Osteocyte (in vitro differentiated cells): ENCODE measurements at regions not wholly inside any gene's neighbourhood (a gene's known extent, or its start where the extent isn't known, plus 50 kb on each side); places are given as distances from the start of the nearest gene placed in this dataset.
A peak's percentile ranks its signal among the peaks of the same experiment; 100 is the strongest.

ENCODE experiments used
- DNase-seq: peaks from one replicate; pipeline ENCODE4 v3.0.0; 2021; ENCODE audit warnings: mixed read lengths; ENCODE audit not compliant: unreplicated experiment; ENCODE audit errors: extremely low spot score
- H3K27ac Mint-ChIP-seq: one replicate; pipeline ENCODE4 v1.8.0; 2021; ENCODE audit warnings: mild to moderate bottlenecking, mixed read lengths; ENCODE audit not compliant: unreplicated experiment
- H3K27me3 Mint-ChIP-seq: one replicate; pipeline ENCODE4 v1.8.0; 2021; ENCODE audit warnings: mixed read lengths; ENCODE audit not compliant: unreplicated experiment
- H3K36me3 Mint-ChIP-seq: one replicate; pipeline ENCODE4 v1.8.0; 2021; ENCODE audit warnings: mixed read lengths; ENCODE audit not compliant: unreplicated experiment
- H3K4me1 Mint-ChIP-seq: one replicate; pipeline ENCODE4 v1.8.0; 2021; ENCODE audit warnings: mixed read lengths; ENCODE audit not compliant: unreplicated experiment
- H3K4me3 Mint-ChIP-seq: one replicate; pipeline ENCODE4 v1.8.0; 2021; ENCODE audit warnings: mild to moderate bottlenecking, moderate library complexity, mixed read lengths; ENCODE audit not compliant: unreplicated experiment
- H3K9me3 Mint-ChIP-seq: one replicate; pipeline ENCODE4 v1.8.0; 2021; ENCODE audit warnings: mixed read lengths; ENCODE audit not compliant: unreplicated experiment
- TF ChIP-seq, protein P1 (sequence below): fragments of 200-600 bp; sonication (generic); IDR thresholded peaks from 2 replicates; pipeline ENCODE4 v1.5.0; 2021; ENCODE audit warnings: antibody characterized with exemption, mild to moderate bottlenecking, moderate library complexity

DNA sequence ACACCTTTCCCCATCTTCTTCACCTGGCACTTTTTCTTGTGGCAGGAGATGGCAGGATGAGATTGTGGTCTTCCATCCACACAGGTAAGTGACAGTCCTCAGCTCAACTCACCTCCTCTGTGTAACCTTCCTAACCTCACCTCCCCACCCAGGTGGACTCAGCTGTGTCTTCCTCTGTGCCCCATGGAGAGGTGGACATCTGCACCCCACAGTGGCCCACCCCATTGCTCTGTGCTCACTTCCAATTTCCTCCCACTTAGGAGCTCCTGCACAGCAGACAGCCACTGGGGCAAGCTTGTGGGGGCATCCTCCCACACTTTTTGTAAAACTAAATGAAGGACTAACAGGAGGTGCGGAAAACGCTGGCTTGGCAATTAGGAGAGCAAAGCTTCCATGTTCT lies 61.6 kb downstream of the MSX1 start:
- peak; percentile 80 for DNase-seq
- H3K4me3 Mint-ChIP-seq, result no peak overlapping the region
- TF ChIP-seq, protein P1, sequence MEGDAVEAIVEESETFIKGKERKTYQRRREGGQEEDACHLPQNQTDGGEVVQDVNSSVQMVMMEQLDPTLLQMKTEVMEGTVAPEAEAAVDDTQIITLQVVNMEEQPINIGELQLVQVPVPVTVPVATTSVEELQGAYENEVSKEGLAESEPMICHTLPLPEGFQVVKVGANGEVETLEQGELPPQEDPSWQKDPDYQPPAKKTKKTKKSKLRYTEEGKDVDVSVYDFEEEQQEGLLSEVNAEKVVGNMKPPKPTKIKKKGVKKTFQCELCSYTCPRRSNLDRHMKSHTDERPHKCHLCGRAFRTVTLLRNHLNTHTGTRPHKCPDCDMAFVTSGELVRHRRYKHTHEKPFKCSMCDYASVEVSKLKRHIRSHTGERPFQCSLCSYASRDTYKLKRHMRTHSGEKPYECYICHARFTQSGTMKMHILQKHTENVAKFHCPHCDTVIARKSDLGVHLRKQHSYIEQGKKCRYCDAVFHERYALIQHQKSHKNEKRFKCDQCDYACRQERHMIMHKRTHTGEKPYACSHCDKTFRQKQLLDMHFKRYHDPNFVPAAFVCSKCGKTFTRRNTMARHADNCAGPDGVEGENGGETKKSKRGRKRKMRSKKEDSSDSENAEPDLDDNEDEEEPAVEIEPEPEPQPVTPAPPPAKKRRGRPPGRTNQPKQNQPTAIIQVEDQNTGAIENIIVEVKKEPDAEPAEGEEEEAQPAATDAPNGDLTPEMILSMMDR, result no peak
- H3K27me3 Mint-ChIP-seq, result peaks cover 47% of the 10 kb centered on the region
- H3K9me3 Mint-ChIP-seq, result no peaks in the 10 kb centered on the region
- no peaks in the 10 kb centered on the region for H3K36me3 Mint-ChIP-seq
- no peak overlapping the region for H3K27ac Mint-ChIP-seq
- no peaks in the 10 kb centered on the region for H3K4me1 Mint-ChIP-seq

DNA sequence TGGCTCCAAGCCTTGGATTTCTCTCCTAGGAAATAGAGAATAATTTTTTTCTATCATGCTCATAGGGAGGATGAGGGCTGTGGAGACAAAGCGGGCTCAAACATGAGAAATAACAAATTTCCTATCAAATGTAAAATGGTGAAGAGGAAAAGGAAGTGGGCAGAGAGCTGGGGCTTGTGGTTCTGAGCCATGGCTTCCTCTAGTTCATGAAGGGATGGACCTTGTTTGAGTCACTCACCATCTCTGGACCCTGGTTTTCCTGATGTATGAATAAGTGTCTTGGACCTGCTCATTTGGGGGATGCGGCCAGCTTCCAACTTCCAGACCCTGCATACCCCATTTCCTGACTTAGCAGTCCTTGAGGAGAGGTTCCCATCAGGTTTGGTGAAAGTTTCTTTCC lies 63.0 kb downstream of the MSX1 start:
- Mint-ChIP-seq H3K4me1 (no peaks in the 10 kb centered on the region), H3K27me3 (peaks cover 56% of the 10 kb centered on the region), H3K9me3 (no peaks in the 10 kb centered on the region), H3K36me3 (no peaks in the 10 kb centered on the region), H3K4me3 (no peak overlapping the region), H3K27ac (no peak overlapping the region)
- TF ChIP-seq, protein P1, result no peak
- no peak for DNase-seq

DNA sequence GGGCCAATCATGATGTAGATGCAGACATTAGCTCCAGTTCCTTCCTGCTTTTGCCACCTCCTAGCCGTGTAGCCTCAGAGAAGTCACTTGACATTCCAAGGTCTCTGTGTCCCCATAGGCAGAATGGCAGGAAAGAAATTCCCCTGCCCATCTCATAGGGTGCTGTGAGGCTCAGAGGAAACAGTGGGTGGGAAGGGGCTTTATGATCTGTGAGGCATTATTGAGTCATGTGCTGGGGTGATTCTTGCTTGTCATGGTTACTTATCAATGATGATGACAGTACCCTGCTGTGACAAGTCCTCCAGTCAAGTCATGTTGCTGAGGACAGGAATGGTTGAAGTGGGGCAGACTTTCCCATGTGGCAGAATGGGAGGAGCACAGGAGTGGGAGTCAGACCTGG lies 63.7 kb downstream of the MSX1 start:
- no peaks in the 10 kb centered on the region for H3K4me1 Mint-ChIP-seq
- peaks cover 61% of the 10 kb centered on the region for H3K27me3 Mint-ChIP-seq
- no peak overlapping the region for H3K4me3 Mint-ChIP-seq

DNA sequence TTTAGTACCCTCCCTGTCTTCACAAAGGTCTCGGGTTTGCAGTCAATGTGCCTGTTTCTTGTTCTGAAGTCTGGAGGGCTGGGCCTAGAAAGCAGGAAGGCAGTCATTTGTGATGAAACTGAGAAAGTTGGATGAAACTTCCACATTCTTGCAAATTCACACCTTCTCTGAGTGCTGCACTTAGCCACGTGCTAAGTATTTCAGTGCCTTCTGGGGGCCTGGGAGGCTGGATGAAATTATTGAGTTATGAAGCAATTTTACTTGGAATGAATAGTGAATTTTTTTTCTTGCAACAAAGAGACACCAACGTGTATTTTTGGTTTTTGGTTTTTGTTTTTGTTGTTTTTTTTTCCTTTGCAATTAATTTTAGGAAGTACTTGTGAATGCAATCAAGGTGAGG lies 71.2 kb downstream of the MSX1 start:
- H3K27me3 Mint-ChIP-seq, result peaks cover 66% of the 10 kb centered on the region
- TF ChIP-seq, protein P1, result no peak
- H3K27ac Mint-ChIP-seq, result no peak overlapping the region
- H3K4me1 Mint-ChIP-seq, result no peaks in the 10 kb centered on the region
- peak; percentile 7 for DNase-seq
- no peak overlapping the region for H3K4me3 Mint-ChIP-seq
- no peaks in the 10 kb centered on the region for H3K36me3 Mint-ChIP-seq
- H3K9me3 Mint-ChIP-seq, result no peaks in the 10 kb centered on the region

More for the DNA sequence above, 63.7 kb downstream of the MSX1 start:
- H3K27ac Mint-ChIP-seq, result no peak overlapping the region
- H3K9me3 Mint-ChIP-seq, result no peaks in the 10 kb centered on the region
- TF ChIP-seq, protein P1, result no peak
- H3K36me3 Mint-ChIP-seq, result no peaks in the 10 kb centered on the region
- peak; percentile 44 for DNase-seq

DNA sequence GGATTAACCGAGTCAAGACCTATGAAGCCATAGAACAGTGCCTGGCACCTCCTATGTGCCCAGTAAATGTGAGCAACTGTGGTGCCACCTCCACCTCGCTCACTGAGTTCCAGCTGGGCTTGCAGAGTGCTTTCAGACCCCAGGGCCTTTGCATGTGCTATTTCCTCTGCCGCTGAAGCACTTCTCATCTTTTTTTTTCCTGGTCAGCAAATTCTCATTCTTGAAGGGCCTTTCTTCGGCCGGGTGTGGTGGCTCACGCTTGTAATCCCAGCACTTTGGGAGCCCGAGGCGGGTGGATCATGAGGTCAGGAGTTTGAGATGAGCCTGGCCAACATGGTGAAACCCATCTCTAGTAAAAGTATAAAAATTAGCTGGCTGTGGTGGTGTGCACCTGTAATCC lies 76.5 kb downstream of the MSX1 start:
- H3K4me3 Mint-ChIP-seq, result no peak overlapping the region

More for the DNA sequence above, 76.5 kb downstream of the MSX1 start:
- Mint-ChIP-seq H3K4me1 (no peaks in the 10 kb centered on the region), H3K36me3 (no peaks in the 10 kb centered on the region), H3K27ac (no peak overlapping the region), H3K27me3 (peaks cover 47% of the 10 kb centered on the region), H3K9me3 (no peaks in the 10 kb centered on the region)
- DNase-seq, result peak; percentile 51
- TF ChIP-seq, protein P1, result no peak
